NB4 (cell line): ENCODE measurements at regions not wholly inside any gene's neighbourhood (a gene's known extent, or its start where the extent isn't known, plus 50 kb on each side); places are given as distances from the start of the nearest gene placed in this dataset.

ENCODE experiments used
- DNase-seq: peaks from one replicate; pipeline ENCODE4 v3.0.0; 2010; ENCODE audit warnings: low read depth
- H3K4me3 ChIP-seq: one replicate; pipeline ENCODE4 v1.5.1; 2011; ENCODE audit warnings: mild to moderate bottlenecking, low read depth, low read length, moderate library complexity
- CTCF ChIP-seq: IDR thresholded peaks from one replicate; pipeline ENCODE4 v1.5.1; 2012; ENCODE audit warnings: low read depth, low read length
- MAX ChIP-seq: IDR thresholded peaks from 2 replicates; pipeline ENCODE4 v1.6.1; 2011; ENCODE audit warnings: low read depth, low read length
- MYC ChIP-seq: IDR thresholded peaks from 2 replicates; pipeline ENCODE4 v1.6.1; 2011; ENCODE audit warnings: low read depth, low read length
- POLR2A ChIP-seq: IDR thresholded peaks from 2 replicates; pipeline ENCODE4 v1.6.1; 2011; ENCODE audit warnings: mild to moderate bottlenecking; ENCODE audit not compliant: insufficient read length; ENCODE audit errors: extremely low read depth

- DNase-seq: no peak
- TF ChIP-seq MYC (no peak), POLR2A (no peak), MAX (no peak), CTCF (no peak)
- H3K4me3 ChIP-seq: no peak overlapping the region
Observed at GRCh38 chr2:81196933-81197628, 892.5 kb upstream of the LRRTM1 start.

- no peak for TF ChIP-seq MAX
- no peak for TF ChIP-seq POLR2A
- no peak for TF ChIP-seq CTCF
- TF ChIP-seq MYC: no peak
- DNase-seq: no peak
- H3K4me3 ChIP-seq: no peak overlapping the region
Observed at GRCh38 chr2:81196383-81196851, 891.9 kb upstream of the LRRTM1 start.

GRCh38 chr2:81195774-81196382 is 891.3 kb upstream of the LRRTM1 start:
- H3K4me3 ChIP-seq: no peak overlapping the region
- TF ChIP-seq MYC: no peak
- no peak for TF ChIP-seq MAX
- no peak for TF ChIP-seq CTCF
- no peak for TF ChIP-seq POLR2A
- no peak for DNase-seq

GRCh38 chr2:81195017-81195773 is 890.6 kb upstream of the LRRTM1 start:
- H3K4me3 ChIP-seq: no peak overlapping the region
- TF ChIP-seq MYC (no peak), MAX (no peak), POLR2A (no peak), CTCF (no peak)
- peak; percentile 9 for DNase-seq

GRCh38 chr2:81194581-81194980 is 890.0 kb upstream of the LRRTM1 start:
- no peak overlapping the region for H3K4me3 ChIP-seq
- no peak for DNase-seq
- TF ChIP-seq POLR2A (no peak), CTCF (no peak), MYC (no peak), MAX (no peak)
